HG02840 (cell line): ENCODE measurements at regions not wholly inside any gene's neighbourhood (a gene's known extent, or its start where the extent isn't known, plus 50 kb on each side); places are given as distances from the start of the nearest gene placed in this dataset.

Experiments used
- ATAC-seq: cut with Tn5 transposase; IDR thresholded peaks from one replicate; pipeline ENCODE4 v1.9.1; 2021; ENCODE audit warnings: mild to moderate bottlenecking, moderate library complexity, moderate number of reproducible peaks; ENCODE audit not compliant: unreplicated experiment, low FRiP score

DNA sequence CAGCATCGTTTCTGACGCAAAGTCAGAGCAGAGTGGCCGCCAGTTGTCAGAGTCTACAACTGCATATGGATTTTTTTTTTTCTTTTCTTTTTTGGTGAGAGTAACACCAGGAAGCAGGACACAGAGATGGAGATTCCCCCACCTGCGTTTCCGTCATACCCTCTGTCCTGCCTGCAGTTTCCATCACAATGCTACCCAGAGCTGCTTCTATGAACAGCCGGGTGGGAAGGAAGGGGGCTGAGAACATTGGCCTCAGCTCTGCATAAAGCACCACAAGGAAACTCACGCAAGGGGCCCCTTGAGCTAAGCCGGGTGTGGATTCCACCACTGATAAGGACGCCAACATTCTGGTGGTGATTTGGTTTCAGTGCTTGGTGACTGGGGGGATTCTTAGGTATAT is 183.5 kb upstream of the AFDN start:
- no peak for ATAC-seq

DNA sequence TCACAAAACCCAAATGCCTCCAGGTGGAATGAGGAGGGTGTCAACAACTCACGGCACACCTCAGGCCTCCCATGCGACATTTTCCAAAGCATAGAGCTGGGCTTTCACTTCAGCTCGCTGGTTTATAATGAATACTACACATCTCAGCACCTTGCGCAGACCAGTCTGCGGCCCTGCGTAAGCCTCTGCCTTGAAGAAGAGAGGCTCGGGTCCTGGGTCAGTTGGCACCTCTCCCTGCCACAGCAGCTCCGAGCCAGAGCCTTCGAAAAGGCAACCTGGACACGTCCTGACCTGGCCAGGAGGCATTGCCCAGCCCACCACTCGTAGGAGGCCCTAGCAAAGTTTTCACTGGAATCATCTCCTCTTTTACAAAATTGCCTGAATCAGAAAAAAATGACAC is 183.0 kb upstream of the AFDN start:
- ATAC-seq: no peak

DNA sequence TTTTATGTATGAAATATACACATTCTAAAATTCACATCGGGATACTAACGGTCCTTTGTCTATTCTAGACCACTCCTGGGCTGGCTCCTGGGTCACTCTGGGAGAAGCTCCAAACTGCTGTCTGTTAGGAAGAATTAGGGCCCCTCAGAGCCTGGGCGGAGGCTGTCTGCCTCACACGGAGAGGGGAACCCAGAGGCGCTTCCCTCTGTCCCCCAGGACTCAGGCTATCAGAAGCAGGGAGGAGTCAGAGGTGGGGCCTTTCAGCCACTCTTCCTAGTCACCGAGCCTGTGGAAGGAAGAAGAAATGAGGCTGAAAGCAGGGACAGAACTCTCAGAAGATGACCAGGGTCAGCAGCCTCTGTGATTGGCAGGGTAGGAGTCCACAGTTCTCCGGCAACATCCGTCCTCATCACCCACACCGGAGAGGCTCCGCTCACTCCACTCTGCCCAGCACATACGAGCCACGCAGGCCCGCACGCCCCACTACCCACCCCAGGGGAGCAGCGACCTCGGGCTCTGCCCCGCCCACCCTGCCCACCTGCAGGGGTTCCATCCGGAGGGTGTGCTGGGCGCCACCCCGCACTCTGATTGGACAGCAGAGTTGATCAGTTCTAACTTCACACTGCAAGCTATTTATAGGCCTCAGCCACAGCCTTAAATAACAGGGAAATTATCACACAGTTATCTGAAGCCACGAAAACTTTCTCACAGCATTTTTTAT is 182.1 kb upstream of the AFDN start:
- ATAC-seq: no peak

DNA sequence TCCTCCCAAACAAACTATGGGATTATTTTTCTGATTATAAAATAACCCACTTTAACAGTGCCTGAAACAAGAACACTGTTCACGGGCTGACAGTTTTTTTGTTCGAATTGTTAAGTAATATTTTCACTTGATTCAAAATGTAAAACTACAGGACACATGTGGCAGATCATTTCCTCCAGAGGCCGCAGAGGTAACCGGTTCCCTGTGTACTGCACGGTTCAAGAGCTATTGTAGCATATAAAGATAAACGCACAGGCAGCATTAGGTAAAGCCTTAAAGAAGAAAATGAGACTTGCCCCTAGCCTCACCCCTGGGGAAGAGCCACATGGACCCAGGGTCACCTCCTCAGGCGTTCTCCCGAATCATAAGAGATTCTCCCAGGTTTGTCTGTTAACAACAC is 181.3 kb upstream of the AFDN start:
- no peak for ATAC-seq

DNA sequence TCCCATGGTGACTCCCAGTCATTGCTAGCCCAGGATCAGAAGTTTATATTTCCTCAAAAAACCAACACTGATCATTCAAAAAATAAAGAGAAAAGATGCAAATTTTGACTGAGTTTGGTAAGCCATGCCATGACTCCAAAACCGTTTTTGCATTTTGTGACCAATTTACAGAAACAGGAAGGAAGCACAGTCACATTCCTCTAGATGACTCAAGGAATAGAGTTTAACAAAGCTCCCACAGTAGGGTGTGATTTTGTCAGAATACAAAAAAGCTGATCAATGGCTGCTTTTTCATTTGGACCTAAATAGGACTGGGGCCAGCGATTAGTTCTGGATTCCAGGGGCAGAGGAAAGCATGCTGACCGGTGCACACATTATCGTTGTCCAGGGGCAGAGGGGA is 179.4 kb upstream of the AFDN start:
- ATAC-seq: no peak

DNA sequence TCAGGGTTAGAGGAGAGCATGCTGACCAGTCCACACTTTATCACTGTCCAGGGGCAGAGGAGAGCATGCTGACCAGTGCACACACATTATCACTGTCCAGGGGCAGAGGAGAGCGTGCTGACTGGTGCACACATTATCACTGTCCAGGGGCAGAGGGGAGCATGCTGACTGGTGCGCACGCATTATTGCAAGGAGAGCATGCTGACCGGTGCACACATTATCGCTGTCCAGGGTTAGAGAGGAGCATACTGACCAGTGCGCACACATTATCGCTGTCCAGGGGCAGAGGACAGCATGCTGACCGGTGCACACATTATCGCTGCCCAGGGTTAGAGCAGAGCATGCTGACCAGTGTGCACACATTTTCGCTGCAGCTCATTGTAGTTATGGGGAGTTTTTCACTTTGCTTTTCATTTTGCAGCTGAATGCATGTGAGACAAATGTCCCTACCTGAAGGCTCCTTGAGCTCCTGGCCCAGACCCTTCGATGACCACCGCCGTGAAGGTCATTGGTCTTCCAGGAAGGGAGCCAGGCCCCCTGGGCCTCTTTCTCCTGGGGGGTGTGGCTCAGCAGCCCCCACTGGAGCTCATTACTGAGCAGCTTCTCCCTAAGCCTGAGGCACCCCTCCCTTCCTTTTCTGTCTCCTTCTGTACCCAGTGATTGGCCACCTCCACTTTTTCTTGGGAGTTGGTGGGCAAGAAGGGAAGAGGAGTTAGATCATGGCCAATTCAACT is 178.8 kb upstream of the AFDN start:
- no peak for ATAC-seq

DNA sequence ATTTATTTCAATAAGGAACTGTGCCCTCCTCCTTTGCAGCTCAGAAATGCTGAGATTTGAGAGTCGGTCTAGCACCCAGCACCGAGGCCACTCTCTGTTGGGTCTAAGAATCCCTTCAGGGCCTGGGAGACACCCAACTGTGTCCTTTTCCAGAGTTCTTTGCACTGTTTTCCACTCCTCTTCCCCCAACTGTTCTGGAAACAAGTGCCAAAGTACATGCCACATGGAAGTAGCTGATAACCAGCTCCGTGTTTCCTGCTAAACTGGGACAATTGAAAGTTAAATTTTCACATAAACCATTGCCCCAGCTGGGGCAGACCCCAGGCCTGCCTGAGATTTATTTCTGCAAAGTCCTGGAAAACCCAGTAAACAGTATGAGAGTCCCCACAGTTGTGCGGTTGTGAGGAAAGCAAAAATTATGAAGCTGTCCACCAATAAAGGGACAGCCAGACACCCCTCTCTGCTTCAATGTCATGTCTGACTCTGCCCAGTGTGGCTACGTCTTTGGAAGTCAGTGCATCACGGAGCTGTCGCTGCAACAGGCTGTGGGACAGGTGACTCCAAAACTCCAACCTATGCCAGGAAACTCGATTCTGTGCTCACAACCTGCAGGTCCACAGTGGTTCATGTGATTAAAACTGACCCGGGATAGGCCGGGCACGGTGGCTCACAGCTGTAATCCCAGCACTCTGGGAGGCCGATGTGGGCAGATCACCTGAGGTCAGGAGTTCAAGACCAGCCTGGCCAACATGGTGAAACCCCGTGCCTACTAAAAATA is 178.0 kb upstream of the AFDN start:
- ATAC-seq: no peak

DNA sequence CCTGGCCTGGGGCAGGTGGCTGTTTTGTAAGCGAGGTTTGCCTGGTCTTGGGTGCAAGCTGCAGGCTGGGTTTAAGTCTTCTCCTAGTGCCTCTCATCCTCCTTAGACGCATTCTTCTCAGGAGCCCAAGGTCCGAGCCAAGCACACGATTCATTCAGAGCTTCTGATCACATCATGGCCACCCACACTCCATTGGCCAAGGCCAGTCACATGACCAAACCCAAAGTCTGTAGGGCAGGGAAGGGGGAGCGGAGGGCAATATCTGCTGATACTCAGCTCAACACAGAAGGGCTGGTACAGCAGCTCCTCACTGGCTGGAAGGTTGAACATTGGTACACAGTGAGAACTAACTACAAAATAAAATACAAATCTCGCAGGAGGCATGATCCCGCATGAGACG is 177.2 kb upstream of the AFDN start:
- ATAC-seq: no peak

DNA sequence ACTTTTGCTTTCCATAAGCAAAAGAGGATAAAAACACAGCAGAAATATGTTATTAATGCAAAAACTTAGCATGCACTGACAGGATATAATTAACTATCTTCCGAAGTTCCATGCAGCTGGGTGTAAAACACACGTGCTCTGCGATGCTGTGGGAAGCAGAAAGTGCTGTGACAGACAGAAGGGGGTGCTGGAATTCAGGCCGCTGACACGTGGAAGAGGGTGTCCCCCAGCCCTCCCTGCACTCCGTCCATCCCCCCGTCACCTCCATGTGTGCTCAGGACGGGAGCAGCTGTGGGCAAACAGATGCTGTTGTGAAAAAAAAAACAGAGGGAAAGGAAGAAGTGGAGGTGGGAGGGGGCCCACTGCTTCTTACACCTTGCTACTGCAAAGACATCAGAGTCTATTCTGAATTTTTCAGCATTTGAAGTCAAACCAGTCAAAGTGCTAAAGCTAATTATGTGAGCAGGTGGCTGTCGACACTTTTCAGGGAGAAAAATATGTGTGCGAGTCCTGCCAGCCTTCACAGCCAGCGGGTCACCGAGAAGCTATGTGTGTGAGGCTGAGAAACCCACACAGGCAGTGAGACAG is 175.9 kb upstream of the AFDN start:
- no peak for ATAC-seq

DNA sequence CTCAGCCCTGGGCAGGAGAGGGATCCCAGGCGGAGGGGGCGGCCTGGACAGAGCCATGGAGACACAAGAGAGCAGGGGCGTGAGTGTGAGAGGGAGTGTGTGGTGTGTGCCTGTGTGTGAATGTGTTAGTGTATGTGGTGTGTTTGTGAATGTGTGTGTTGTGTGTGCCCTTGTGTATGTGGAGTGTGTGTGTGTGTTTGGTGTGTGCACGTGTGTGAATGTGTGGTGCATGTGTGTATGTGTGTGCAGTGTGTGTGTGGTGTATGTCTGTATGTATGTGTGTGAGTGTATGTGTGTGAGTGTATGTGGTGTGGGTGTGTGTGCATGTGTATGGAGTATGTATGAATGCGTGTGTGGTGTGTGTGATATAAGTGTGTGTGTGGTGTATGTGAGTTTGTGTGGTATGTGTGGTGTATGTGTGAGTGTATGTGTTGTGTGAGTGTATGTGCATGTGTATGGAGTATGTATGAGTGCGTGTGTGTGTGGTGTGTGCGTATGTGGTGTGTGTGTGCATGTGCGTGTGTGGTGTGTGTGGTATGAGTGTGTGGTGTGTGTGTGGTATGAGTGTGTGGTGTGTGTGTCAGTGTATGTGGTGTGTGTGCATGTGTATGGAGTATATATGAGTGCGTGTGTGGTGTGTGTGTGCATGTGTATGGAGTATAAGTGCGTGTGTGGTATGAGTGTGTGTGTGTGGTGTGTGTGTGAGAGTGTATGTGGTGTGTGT is 175.2 kb upstream of the AFDN start:
- no peak for ATAC-seq

DNA sequence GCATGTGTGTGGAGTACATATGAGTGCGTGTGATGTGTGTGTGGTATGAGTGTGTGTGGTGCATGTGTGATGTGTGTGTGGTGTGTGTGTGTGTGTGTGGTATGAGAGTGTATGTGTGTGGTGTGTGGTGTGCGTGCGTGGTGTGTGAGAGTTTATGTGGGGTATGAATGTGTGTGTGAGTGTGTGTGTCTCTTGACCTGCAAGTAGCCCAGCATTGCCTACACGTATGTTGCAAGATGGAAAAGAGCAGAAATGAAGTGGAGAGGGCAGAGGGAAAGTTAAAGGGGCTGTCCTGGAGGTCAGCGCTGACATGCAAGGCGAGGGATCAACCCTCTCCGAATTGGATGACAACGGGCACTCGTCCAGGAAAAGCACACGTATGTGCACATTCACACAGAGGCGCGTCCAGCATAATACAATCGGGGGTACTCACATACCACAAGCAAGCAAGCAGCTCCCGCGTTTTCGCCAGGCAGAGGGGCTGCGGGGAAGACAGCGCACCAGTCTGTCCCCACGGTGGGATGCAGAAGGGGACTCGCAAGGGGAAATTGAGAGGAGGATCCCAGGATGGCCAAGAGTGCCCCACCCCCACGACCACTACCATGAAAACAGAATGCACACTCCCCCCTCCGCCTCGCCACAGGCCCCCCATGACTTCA is 174.5 kb upstream of the AFDN start:
- no peak for ATAC-seq

DNA sequence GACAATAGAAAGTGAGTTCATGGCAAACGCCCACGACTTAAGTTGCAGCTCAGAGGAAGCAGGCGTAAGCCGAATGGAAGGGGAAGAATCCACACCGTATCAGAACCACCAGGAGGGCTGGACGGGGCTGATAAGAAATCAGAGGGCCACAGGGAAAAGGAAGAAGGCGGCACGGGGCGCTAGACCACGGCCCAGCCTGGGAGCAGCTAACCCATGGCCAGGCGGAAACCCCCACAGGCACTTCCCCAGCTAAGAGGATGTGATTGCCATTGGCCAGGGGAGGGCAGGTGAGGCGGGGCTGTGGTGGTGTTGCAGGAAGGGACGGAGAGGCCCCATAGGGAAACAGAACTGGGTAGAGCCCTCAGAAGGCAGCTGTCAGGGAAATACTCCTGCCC is 174.0 kb upstream of the AFDN start:
- no peak for ATAC-seq

DNA sequence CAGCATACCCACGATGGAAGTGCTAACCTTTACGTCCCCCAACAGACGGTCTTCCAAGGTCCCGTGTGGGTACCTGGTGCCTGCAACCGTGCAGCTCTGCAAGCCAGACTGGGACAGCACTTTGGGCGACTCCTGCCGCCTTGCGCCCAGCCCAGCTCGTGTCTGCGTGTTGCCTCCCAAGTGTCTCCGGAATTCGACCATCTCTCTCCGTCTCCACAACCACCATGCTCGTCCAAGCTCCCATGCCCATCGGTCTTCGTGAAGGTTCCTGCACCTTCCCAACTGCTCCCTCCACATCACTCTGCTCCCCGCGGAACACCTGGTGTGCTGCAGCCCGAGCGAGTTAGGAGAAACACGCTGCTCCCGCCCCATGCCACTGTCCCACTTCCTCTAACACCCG is 173.2 kb upstream of the AFDN start:
- no peak for ATAC-seq

DNA sequence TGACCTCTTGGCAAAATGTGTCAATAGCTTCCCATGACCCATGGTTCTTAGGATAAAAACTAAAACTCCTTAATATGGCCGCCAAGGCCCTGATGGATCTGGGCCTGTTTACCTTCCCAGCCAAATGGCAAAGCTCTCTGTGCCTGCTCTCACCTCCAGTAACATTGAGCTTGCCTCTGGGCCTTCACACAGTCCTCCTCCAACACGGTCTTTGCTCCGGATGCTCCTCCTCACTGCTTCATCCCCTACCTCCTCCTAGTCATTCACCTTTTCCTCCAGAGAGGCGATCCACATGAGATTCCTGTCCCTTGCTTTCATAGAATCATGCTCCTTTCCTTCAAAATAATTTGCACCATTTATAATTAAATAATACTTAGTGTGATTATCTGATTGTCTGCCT is 172.3 kb upstream of the AFDN start:
- ATAC-seq: no peak

DNA sequence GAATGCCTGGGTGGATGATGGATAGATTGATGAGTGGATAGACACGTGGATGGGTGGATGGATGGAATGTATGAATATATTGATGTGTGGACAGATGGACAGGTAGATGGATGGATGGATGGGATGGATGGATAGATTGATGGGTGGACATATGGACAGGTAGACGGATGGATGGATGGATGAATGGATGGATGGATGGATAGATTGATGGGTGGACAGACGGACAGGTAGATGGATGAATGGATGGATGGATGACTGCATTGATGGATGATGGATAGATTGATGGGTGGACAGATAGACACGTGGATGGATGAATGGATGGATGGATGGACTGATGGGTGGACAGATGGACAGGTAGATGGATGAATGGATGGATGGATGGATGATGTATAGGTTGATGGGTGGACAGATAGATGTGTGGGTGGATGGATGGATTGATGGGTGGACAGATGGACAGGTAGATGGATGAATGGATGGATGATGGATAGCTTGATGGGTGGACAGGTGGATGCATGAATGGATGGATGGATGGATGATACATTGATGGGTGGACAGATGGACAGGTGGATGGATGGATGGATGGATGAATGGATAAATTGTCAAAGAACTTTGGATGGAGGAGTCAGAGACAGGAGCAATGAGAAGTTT is 171.4 kb upstream of the AFDN start:
- no peak for ATAC-seq

DNA sequence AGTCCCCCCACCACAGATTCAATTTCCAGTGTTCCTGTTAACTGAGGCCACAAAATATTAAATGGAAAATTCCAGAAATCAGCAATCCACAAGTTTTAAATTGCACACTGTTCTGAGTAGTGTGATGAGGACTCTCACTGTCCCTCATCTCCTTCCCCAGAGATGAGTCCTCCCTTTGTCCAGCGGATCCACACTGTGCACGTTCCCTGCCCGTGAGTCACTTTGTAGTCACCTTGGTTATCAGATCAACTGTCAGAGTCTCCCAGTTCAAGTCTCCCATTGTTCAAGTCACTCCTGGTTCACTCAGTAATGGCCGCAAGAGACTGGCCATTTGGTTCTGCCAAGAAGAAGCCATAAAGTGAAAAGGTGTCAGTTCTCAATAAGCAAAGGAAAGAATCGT is 168.6 kb upstream of the AFDN start:
- ATAC-seq: no peak

DNA sequence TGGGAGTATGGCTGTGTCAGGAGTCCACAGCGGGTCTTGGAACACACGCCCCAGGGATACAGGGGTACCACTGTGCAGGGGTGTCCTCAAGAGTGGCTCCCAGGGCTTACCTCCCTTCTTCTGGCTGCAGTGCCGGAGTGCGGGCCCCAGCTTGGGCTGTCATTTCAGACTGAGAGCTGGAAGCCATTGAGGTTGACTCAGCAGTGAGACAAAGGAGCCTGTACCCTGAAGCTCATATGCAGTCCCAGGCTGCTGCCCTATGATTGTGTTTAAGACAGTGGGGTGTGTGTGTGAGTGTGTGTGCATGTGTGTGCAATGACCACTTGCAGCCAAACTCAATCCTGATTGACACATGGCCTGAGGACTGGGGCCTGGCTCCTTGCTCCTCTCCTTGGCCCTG is 167.7 kb upstream of the AFDN start:
- no peak for ATAC-seq

DNA sequence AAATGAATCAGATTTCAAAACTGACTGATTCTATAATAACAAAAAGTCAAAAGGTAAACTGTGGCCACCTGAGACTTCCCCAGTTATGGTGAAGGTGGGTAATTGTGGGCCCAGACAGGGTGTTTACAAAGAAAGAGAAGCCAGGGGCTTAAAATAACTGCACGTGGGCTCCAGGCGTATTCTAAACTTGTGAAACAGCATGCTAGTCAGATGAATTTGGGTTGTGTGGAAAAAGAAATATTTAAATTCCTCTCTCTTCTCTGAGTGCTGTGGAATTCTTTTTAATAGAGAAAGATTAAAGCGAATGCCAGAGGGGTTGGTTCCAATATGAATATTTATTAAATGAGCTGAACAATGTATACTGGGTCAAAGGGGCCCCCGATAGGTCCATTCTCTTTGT is 166.3 kb upstream of the AFDN start:
- ATAC-seq: no peak

DNA sequence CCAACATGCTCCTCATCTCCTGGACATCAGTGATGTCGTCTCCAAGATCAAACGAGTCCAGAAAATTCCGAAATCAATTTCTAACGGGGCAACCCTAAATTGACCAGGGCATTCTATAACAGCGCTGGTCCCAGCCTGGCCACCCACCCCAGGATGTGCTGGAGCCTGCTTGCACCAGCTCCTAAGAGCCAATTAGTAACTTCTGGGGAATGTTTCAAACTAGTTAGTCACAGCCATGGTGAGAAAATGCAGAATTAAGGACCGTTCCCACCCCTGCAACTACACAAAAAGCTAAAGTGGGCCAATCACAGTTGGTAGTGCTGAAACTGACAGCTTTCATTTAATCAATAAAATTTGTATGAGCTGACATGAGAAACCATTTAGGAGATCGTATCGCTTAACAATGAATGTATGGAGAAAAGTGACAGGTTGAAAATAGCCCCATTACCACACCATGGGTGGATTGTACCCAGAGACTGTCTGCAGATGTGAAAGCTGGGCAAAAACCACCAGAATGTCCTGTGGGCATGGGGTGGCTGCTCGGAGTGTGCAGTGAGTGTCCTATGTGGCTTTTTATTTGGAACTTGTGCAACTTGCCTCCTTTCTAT is 165.7 kb upstream of the AFDN start:
- no peak for ATAC-seq
